HG03159 (cell line): ENCODE measurements at regions not wholly inside any gene's neighbourhood (a gene's known extent, or its start where the extent isn't known, plus 50 kb on each side); places are given as distances from the start of the nearest gene placed in this dataset.
A peak's percentile ranks its signal among the peaks of the same experiment; 100 is the strongest.
"Not testable (repeated sequence)": the region's sequence is repeated elsewhere in the genome, so short reads cannot be mapped to it uniquely, and the experiment has no call there.

Experiments used
- ATAC-seq: cut with Tn5 transposase; IDR thresholded peaks from one replicate; pipeline ENCODE4 v1.9.1; 2021; ENCODE audit warnings: mild to moderate bottlenecking, moderate library complexity; ENCODE audit not compliant: unreplicated experiment

- no peak for ATAC-seq
These were observed 279.4 kb upstream of the GRIA1 start for GRCh38 chr5:153211076-153211475.

- no peak for ATAC-seq
These were observed 278.0 kb upstream of the GRIA1 start for GRCh38 chr5:153212471-153212870.

DNA sequence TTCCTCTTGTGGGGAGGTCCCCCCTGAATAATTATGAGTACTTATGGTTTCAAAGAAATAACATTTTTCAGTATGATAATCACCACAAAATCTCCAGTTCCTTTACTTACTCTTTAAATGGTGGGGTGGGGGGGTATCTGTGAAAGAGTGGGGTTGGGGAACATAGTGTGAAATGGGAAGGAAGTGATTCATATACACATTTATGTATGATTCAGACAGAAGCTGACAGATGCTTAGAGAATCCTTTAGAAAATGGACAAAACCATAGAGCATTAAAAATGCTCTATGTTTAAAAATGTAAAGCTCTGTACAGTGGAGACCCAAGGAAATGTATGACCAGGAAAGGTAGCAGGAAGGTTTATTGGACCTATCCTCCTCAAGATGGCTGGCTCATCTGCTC lies 267.5 kb upstream of the GRIA1 start:
- ATAC-seq = no peak

GRCh38 chr5:153223376-153223775 lies 267.1 kb upstream of the GRIA1 start:
- ATAC-seq = no peak

- ATAC-seq = no peak
These were observed 265.8 kb upstream of the GRIA1 start for GRCh38 chr5:153224651-153225050.

DNA sequence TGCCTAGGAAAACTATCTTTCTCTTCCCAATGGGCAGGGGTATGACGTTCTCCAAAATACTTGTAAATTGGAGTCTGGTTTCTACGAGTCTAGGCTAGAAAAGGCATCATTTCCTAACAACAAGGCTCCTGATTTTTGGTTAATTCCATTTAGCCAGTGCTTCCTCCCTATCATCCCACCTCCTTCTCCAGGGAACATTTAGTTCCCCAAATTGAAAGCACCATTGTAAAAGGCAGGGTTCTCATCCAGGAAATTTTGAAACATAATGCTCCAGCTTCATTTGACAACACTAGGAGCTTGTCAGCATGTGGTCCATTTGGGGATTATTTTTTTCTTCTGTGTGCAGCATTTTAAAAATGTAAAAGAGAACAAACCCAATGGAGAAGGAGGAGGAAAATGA lies 256.5 kb upstream of the GRIA1 start:
- no peak for ATAC-seq

- no peak for ATAC-seq
These were observed 254.2 kb upstream of the GRIA1 start for GRCh38 chr5:153236319-153236718.

- ATAC-seq = peak; percentile 93
These were observed 252.7 kb upstream of the GRIA1 start for GRCh38 chr5:153237671-153238332.

- ATAC-seq = no peak
These were observed 233.1 kb upstream of the GRIA1 start for GRCh38 chr5:153257381-153257780.

- no peak for ATAC-seq
These were observed 232.0 kb upstream of the GRIA1 start for GRCh38 chr5:153258469-153258868.

GRCh38 chr5:153267506-153267905 lies 223.0 kb upstream of the GRIA1 start:
- no peak for ATAC-seq

GRCh38 chr5:153275695-153276094 lies 214.8 kb upstream of the GRIA1 start:
- ATAC-seq = no peak

DNA sequence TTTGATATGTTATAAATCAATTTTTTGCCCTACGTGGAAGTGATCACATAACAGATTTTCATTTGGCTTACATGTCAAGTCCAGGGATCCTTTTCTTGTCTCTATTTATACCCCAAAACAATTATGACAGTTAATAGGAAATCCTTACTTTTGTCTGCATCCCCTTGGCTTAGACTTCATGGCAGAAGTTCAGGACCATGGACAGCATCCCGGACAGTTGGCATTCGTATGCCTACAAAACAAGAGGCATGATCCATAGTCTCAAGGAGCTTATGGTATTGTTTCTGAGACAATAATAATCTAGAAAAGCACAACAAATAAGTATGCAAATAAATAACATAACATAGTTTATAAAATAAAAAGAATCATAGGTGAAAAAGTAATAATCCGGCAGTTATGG lies 214.3 kb upstream of the GRIA1 start:
- no peak for ATAC-seq

DNA sequence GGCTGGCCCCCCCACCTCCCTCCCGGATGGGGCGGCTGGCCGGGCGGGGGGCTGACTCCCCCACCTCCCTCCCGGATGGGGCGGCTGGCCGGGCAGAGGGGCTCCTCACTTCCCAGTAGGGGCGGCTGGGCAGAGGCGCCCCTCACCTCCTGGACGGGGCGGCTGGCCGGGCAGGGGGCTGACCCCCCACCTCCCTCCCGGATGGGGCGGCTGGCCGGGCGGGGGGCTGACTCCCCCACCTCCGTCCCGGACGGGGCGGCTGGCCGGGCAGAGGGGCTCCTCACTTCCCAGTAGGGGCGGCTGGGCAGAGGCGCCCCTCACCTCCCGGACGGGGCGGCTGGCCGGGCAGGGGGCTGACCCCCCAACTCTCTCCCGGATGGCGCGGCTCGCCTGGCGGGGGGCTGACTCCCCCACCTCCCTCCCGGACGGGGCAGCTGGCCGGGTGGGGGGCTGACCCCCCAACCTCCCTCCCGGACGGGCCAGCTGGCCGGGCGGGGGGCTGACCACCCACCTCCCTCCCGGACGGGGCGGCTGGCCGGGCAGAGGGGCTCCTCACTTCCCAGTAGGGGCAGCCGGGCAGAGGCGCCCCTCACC lies 194.1 kb upstream of the GRIA1 start:
- ATAC-seq = not testable (repeated sequence)

- no peak for ATAC-seq
These were observed 190.6 kb upstream of the GRIA1 start for GRCh38 chr5:153299891-153300290.

- ATAC-seq = no peak
These were observed 182.2 kb upstream of the GRIA1 start for GRCh38 chr5:153308282-153308681.

DNA sequence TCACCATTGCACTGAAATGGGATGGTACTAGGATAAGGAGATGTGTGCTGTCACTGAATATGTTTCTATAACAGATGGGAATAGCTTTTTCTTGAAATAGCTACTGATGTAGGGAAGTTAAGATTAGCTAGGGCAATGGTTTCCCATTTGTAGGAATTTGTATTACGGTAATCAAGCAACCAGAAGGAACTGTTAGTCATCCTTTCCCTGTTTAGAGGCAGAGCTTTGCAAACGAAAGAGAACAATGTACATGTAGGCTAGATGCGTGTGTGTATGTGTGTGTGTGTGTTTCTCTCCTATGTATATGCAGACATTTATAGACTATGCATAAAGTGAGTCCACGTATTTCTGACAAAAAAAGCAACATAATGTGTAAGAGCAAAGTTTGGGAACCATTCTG lies 171.9 kb upstream of the GRIA1 start:
- ATAC-seq = no peak

DNA sequence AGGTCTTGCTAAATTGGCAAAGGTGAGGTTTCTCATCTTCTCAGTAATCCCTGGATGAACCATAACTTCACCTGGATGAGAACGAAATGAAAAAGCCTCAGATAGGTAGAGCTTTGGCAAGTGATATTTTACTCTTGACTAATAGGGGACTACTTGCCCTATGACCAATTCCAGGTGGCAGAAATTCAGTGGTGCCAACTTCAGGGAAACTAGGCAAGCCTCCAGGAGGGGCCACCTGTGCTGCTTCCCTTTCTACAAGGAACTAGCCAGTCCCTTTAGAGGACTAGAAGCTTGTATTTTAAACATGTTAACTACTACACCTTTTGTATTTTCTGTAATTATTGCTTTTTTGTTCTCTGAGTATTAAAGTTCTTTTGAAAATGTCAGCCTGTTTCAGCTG lies 169.0 kb upstream of the GRIA1 start:
- ATAC-seq = no peak

GRCh38 chr5:153340139-153340538 lies 150.3 kb upstream of the GRIA1 start:
- no peak for ATAC-seq

GRCh38 chr5:153340738-153341137 lies 149.7 kb upstream of the GRIA1 start:
- no peak for ATAC-seq

- ATAC-seq = no peak
These were observed 148.0 kb upstream of the GRIA1 start for GRCh38 chr5:153342487-153342886.

DNA sequence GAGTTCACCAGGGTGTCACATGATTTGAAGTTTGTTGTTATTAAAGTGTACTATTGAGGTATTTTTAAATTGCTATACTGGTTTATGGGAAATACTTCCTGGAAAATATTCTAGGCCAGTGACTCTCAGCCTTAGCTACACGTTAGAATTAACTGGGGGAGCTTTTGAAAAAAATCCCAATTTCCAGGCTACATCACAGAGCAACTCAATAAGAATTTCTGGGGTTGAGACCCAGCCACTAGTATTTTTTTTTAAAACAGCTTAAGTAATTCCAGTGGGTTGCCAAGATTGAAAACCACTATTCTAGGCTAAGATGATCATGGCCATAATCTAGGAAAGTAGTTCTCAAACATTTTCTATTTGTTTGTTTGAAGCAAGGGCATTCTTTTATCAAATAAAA lies 142.9 kb upstream of the GRIA1 start:
- ATAC-seq = no peak
